NCI-H1417 treated with DMSO at 0.1 percent for 48 hours (cell line): ENCODE measurements at regions not wholly inside any gene's neighbourhood (a gene's known extent, or its start where the extent isn't known, plus 50 kb on each side); places are given as distances from the start of the nearest gene placed in this dataset.
"Not testable (repeated sequence)": the region's sequence is repeated elsewhere in the genome, so short reads cannot be mapped to it uniquely, and the experiment has no call there.

ENCODE experiments used
- DNase-seq: peaks from one replicate; lab custom pipeline; 2025; lab: John Stamatoyannopoulos, UW

- DNase-seq: no peak
Observed at GRCh38 chr3:101996832-101997231, 147.5 kb downstream of the NFKBIZ start.

GRCh38 chr3:101998256-101998926 is 149.1 kb downstream of the NFKBIZ start:
- no peak for DNase-seq

GRCh38 chr3:101999177-101999779 is 150.0 kb downstream of the NFKBIZ start:
- no peak for DNase-seq

- DNase-seq: no peak
Observed at GRCh38 chr3:102000620-102001209, 151.4 kb downstream of the NFKBIZ start.

GRCh38 chr3:102002056-102002455 is 152.7 kb downstream of the NFKBIZ start:
- no peak for DNase-seq

- DNase-seq: no peak
Observed at GRCh38 chr3:102004561-102004960, 155.2 kb downstream of the NFKBIZ start.

- DNase-seq: no peak
Observed at GRCh38 chr3:102005551-102005950, 156.2 kb downstream of the NFKBIZ start.

GRCh38 chr3:102006812-102007485 is 157.6 kb downstream of the NFKBIZ start:
- no peak for DNase-seq

- DNase-seq: not testable (repeated sequence)
Observed at GRCh38 chr3:102008436-102008835, 159.1 kb downstream of the NFKBIZ start.

GRCh38 chr3:102016417-102016816 is 167.1 kb downstream of the NFKBIZ start:
- DNase-seq: no peak

- DNase-seq: no peak
Observed at GRCh38 chr3:102017784-102018183, 168.5 kb downstream of the NFKBIZ start.

- DNase-seq: no peak
Observed at GRCh38 chr3:102018551-102018950, 169.2 kb downstream of the NFKBIZ start.

GRCh38 chr3:102020735-102021134 is 171.4 kb downstream of the NFKBIZ start:
- no peak for DNase-seq

- no peak for DNase-seq
Observed at GRCh38 chr3:102024270-102024904, 175.1 kb downstream of the NFKBIZ start.

- no peak for DNase-seq
Observed at GRCh38 chr3:102025606-102026270, 176.4 kb downstream of the NFKBIZ start.

GRCh38 chr3:102026656-102027055 is 177.3 kb downstream of the NFKBIZ start:
- DNase-seq: no peak

GRCh38 chr3:102030661-102031060 is 181.3 kb downstream of the NFKBIZ start:
- DNase-seq: no peak

GRCh38 chr3:102031834-102032233 is 182.5 kb downstream of the NFKBIZ start:
- DNase-seq: no peak

GRCh38 chr3:102032491-102033383 is 183.4 kb downstream of the NFKBIZ start:
- DNase-seq: no peak

- DNase-seq: no peak
Observed at GRCh38 chr3:102034639-102035451, 185.5 kb downstream of the NFKBIZ start.
